ACHN (cell line): ENCODE measurements at regions not wholly inside any gene's neighbourhood (a gene's known extent, or its start where the extent isn't known, plus 50 kb on each side); places are given as distances from the start of the nearest gene placed in this dataset.
A peak's percentile ranks its signal among the peaks of the same experiment; 100 is the strongest.

Experiments used
- DNase-seq: peaks from one replicate; pipeline ENCODE4 v3.0.0-alpha.2; 2015
- in situ Hi-C: cut with HindIII; loops from 2 replicates; pipeline ENCODE4 v1.10.0; 2017; ENCODE audit warnings: low sequenced_read_pairs, low pct_ligation_motif_present, low pct_unique_long_range_greater_than_20kb

DNA sequence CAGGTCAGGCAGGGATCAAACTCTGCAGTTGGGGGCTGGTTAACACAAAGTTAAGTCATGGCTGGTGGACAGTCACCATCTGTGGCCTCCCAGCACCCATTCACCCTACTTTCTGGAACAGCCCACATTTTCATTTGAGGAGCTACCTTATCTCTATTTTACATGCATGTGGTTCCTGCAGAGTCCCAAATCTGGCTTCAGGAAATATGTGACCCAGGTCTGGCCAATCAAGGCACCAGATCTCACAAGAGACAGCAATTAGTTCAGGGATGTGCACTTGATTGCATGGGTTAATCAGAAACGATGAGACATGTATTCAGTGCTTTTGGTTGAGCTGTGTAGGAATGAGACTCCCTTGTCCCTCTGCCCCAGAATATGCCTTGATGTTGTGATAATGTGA lies 170.9 kb downstream of the NR2F2 start:
- in situ Hi-C loops = no loop called here
- no peak for DNase-seq

DNA sequence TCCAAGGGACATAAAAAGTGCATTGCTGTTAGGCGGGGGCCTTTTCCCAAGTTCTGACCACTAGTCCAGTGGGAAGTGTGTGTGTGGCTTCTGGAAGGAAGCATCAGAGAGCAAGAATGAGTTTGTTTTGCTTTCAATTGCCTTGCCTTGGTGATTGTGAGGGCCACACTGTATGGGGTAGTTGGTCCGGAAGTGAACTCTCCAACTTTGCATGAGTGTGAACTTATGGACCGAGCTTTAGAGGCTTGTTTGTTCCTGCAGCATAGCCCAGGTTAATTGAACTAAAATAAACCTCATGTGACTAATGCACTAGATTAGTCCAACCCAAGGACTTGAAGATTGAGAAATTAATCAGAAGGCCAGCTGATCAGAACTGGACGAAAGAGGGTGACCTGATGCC lies 171.7 kb downstream of the NR2F2 start:
- in situ Hi-C loops = no loop called here
- DNase-seq = no peak

DNA sequence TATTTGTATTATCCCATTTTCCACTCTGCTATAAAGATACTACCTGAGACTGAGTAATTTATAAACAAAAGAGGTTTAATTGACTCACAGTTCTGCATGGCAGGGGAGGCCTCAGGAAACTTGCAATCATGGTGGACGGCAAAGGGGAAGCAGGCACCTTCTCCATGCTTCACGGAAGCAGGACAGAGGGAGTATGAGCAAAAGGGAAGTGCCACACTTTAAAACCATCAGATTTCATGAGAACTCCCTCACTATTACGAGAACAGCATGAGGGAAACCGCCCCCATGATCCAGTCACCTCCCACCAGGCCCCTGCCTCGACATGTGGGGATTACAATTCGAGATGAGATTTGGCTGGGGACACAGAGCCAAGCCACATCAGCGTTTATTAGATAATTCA lies 172.8 kb downstream of the NR2F2 start:
- DNase-seq = no peak
- in situ Hi-C loops = no loop called here

DNA sequence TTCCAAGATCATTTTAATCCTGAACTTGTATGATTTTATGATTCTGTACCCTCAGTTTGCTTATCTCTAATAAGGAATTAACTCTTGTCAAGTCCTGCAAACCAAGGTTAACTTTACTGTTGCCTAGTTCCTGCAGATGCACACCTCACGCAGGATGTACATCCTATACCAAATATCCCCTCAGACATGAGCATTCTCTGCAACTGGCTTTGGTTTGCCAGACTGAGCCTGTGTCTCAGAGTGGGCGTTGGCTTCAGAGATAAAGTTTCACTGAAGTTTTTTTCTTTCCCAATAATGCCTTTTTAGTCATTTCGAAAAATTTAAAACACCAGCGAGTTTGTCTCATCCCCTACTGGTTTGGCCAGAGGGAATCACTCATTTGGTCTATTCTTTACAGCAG lies 173.9 kb downstream of the NR2F2 start:
- DNase-seq = no peak
- in situ Hi-C loops = no loop called here

DNA sequence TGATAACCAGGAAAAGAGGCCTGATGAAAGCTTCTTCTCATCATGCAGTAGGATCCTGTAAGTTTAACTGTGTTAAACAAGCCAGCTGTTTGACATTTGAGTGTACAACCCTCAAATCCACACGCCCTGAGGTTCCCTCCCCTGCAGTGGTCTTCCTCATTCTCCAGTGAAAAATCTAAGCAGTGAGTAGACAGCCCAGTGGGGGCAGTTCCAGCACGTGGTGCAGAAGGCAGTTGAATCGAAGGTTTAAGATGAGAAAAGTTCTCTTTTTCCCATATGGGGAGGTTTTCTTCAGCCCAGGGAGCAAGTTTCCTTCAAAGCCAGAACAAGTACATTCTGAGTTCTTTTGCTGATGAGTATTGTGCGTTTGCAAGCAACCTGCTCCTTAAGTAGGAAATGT lies 174.5 kb downstream of the NR2F2 start:
- no peak for DNase-seq
- in situ Hi-C loops = no loop called here

DNA sequence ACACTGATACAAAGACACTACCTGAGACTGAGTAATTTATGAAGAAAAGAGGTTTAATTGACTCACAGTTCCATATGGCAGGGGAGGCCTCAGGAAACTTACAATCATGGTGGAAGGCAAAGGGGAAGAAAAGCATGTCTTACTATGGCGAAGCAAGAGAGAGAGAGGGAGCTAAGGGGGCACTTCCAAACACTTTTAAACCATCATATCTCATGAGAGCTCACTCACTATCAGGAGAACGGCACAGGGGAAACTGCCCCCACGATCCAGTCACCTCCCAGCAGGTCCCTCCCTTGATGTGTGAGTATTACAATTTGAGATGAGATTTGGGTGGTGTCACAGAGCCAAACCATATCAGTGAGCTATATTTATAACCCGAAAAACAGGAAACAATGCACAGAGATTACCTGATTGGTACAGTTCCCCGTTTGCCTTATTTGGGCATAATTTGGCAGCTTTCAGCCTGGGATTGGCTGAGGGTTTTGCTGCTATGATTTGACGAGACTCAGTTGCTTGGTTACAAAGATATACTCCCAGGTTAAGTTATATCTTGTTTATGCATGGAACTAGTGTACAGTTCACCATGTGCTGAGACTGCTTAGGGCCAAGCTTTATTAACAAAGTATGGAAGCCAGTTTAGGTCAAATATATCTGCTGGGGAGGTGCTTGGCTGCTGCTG lies 184.2 kb downstream of the NR2F2 start:
- in situ Hi-C loops = no loop called here
- no peak for DNase-seq

DNA sequence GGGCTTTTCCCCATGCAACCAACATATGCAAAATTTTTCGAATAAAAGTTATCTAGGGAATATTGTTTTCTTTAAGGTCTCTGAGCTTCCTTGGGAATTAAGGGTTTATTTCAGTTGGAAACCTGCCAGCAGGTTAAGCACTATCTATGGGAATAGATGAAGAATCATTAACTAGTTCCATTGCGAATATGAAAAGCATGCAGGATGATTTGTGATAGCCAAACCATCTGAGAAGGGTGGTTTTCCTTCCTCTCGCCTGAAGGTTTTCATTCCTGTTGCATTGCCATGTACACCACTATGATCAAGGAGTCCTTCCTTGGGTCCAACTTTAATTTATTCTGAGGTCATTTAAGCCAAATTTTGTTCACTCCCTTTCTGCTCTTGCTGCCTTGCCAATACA lies 184.9 kb downstream of the NR2F2 start:
- DNase-seq = no peak
- in situ Hi-C loops = no loop called here

DNA sequence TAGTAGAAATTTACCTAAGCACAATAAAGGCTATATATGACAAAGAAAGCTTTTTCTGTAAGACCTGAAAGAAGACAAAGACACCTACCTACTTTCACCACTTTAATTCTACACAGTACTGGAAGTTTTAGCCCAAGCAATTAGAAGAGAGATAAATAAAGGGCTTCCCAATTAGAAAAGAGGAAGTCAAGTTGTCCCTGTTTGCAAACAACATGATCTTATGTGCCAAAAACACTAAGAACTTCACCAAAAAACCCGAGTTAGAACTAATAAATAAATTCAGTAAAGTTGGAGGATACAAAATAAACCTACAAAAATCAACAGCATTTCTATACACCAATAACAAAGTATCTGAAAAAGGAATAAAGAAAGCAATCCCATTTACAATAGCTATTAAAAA lies 190.9 kb downstream of the NR2F2 start:
- in situ Hi-C loops = no loop called here
- DNase-seq = no peak

DNA sequence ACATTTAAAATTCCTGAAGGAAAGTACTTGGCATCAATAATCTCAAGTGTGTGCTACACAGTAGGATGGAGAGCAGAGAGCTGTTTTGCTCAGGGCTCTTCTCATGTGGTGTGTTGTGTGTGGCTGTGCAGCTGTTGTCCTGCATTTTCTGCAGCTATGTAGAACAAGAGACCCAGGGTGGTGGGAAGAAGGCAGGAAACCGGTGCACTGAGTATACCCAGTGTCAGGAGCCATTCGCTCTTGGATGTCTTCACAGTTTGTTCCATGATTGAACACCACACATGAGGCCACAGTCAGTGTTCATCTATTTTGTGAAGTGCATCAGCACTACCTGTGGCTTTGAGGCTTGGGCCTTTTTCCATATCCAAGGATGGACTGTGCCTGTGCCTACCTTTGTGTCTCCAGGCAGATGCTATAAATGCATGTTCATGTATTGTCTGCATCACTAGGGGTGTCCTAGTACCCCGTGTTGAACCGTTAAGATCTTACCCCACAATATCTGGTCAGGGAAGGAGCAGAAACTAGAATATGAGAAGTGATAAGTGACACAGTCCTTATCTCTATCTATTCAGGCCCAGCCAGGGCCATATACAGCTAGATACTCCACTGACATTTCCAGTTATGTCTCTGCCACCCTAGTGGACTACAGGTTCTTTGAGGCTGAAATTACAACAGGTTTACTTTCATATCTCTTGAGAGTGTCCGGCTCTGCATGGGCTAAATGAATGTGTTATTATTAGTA lies 194.3 kb downstream of the NR2F2 start:
- no peak for DNase-seq
- in situ Hi-C loops = no loop called here

DNA sequence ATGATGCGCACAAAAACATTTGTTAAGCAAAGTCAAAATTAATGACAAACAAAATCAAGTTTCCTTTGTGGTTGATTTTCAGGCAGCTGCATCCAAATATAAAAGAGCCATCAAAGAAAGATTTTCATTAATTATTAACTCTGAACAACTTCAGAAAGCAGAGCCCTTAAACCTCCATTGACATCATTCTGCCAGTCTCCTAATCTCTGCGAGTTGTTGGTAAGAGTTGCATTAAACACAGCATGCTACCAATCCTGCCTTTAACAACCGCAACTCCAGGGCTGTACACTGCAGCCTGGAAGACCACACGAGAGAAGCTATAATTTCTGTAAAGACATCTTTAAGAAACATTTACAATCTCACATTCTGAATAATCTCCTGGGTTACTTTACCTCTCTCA lies 204.6 kb downstream of the NR2F2 start:
- peak; percentile 13 for DNase-seq
- in situ Hi-C loops = no loop called here

DNA sequence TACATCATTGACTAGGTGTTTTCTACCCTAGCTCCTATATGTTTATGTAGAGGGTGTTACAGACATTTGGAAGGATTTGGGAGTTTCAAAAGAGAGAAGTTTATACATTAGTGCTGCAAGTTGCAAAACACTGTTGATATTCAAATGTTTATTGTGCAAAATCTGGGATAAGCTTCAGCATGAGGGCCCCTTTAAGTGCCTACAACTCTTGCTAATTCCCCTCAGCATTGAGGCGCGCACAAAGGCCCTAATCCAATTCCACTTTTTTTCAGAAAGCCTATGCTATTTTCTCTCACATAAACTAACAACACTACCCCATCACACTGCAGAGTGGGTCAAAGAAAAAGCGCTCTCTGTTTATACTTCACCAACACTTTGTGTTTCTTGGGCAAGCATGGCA lies 208.0 kb downstream of the NR2F2 start:
- no peak for DNase-seq
- in situ Hi-C loops = no loop called here

DNA sequence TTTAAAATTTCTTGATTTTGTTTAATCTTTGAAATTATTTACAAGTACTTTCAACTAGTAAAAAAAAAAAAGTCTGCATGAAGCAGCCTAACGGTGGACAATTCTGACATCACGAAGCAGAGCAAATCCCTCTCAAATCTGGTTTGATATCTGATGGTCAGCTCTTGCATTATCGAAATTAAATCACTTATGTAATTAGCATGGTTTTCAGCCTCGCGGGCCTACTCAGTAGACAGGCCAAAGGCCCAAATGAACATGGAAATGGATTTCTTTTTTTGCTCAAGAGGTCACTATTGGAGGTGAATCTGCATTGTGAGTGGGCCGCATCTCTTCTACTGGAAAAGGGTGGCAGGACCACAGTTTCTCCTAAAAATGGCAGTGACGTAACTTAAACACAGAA lies 209.8 kb downstream of the NR2F2 start:
- no peak for DNase-seq
- in situ Hi-C loops = no loop called here

DNA sequence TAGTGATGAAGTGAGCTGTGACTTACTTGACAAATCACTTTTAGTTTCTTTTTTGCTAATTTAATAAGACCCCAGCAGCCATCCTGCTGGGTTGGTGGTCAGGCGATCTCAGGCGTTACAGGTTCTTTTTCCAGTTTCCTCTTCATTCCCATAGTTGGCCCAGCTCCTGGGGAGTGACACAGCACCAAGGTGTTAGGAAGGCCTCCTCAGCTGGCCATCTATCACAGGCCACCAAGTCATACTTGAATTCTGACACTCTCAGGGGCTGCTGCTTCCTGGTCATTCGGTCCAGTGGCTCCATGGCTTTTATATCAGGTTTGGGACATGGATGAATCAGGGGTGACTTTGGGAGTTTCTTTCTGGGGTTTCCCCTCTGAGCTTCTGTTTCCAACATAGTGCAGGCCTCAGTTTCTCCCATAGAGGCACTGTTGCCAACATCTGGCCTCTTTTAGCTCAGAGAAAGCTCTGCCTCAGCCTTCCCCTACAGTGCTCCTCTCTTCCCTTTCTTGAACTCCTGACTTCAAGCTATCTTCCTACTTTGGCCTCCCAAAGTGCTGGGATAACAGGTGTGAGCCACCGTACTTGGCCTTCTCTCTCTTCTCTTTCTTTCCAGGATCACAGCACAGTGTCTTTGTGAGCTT lies 211.8 kb downstream of the NR2F2 start:
- in situ Hi-C loops = no loop called here
- DNase-seq = no peak

DNA sequence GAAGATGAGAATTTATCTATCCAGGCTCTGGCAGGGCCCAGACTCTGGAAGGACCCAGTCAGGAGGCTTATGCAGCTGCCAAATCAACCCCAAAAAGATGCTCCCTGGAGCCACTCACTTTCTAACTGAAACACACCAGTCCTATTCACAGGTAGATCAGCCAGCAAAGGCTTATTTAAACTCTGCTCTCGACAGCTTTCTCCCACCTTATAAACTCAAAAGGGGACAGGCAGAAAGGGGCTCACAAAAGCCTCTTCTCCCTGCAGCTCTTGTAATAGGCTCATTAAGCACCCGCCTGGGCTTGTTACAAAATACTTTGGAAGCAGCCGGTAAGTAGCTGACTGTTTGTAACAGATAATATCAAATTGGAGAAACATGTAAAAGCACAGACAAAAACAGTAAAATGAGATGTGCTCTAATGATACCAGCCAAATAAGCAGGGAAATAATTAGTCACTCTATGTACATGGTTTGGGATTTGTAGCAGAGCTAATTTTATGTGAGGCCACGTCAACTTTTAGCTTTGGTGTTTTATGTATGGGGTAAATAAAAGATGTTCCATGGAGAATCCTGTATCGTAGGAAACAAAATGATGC lies 213.8 kb downstream of the NR2F2 start:
- in situ Hi-C loops = no loop called here
- no peak for DNase-seq

DNA sequence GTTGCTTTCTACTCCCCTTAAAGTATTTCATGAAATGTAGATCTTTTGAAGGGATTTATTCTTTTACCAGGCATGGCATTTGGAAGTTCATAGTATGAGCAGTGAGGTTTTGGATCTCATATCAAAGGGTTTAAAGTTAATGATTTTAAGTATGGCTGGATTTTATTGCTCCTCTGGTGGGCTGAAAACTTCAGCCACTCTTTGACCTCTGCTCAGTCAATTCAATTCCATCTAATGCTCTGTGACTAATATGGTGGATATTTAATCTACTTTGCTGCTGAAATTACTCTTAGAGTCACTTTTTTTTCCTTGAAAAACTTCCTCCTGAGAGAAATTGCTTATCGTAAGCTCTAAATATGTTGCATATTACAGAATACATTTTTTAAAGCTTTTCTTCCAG lies 218.6 kb downstream of the NR2F2 start:
- DNase-seq = peak; percentile 68

DNA sequence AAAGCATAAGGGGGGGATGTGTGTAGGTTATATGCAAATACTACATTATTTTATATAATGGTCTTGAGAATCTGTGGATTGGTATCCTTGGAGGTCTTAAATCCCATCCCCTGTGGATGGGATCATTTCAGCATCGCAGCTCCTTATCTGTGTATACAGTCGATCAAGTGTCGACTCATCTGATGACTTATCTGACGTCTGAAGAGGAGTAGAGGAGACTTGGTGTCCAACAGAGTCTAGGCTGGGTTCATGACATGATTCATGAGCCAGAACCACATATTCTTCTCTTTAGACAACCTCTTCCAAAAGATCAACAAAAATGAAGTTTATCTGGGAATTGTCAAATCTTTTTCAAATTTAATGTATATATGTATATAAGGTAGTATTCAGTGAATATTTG lies 220.7 kb downstream of the NR2F2 start:
- no peak for DNase-seq
- in situ Hi-C loops = no loop called here

More for the DNA sequence above, 218.6 kb downstream of the NR2F2 start:
- in situ Hi-C loops = no loop called here

DNA sequence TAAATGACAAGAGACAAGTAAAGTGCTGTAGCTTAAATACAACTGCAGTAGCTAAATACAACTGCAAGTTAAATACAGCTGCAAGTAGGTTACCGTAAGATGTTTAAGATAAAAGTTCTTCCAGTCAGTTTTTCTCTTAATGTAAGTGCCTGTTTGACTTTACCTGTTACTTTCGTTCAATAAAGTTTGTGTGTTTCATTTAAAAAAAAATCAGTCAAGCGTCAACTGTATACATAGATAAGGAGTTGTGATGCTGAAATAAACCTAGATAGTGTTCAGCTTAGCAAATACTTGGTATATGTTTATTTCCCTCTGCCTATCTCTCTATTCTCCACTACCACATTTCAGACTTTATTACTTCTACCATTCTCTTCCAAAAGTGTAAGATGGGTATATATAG lies 221.2 kb downstream of the NR2F2 start:
- in situ Hi-C loops = no loop called here
- DNase-seq = no peak

DNA sequence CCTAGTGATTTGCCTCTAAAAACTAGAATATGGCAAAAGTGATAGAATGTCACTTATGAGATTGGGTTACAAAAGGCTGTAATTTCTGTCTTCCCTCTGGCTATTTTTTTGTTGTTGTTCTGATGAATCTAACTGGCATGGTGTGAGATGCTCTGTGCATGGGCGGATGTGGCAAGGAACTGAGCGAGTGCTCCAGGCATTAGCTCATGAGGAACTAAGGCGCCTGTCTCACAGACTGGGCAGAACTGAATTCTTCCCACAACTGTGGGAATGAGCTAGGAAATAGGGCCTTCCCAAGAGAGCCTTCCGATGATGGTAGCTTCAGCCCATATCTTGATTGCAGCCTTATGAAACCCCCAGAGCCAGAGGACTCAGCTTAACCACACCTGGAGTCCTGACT lies 222.5 kb downstream of the NR2F2 start:
- in situ Hi-C loops = no loop called here
- DNase-seq = no peak

DNA sequence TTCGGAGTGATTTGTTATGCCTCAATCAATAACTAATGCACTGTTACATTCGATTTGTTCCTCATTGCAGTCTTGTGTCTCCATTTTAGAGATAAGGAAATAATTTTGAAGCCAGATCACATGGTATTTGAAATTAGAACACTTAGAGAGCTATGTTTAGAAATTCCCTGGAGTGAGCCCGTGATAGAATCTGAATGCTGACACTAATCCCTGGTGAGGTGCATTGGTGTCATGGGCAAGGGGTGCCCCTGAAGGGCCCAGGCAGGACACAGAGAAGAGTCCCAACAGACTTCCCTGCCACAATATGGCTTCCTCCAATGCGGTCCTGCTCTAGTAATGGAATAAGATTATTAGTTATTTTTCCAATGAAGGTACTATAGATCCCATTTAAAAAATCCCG lies 223.0 kb downstream of the NR2F2 start:
- no peak for DNase-seq
- in situ Hi-C loops = no loop called here

DNA sequence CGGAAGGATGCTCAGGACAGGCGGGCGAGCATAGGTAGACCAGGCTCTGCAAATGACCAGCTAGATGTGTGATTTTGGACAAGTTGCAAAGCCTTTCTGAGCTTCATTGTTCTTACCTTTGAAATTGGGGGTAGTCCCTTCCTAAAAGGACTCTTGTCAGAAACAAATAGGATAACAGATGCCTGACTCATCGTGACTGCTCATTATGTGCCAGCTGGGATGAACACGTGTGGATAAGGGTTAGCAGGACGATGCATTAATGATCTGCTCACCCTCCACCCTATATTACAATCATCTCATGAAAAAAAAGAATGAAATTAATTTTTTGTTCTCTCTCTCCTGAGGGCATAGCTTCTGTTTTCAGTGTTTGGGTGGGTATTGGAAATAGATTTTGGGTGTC lies 223.4 kb downstream of the NR2F2 start:
- in situ Hi-C loops = no loop called here
- no peak for DNase-seq
